Stimulated activated CD4-positive, alpha-beta T cell treated with anti-CD3 and anti-CD28 coated beads, Interleukin-2, amount 100 ng/mL, for 24 hours (primary cell): ENCODE measurements at regions not wholly inside any gene's neighbourhood (a gene's known extent, or its start where the extent isn't known, plus 50 kb on each side); places are given as distances from the start of the nearest gene placed in this dataset.

Experiments
- DNase-seq, 2 donors: peaks; one replicate each; pipeline ENCODE4 v3.0.0-alpha.2; 2020

GRCh38 chr7:112596260-112596659 is 115.5 kb downstream of the LSMEM1 start:
- DNase-seq: no peak

GRCh38 chr7:112596981-112597380 is 116.2 kb downstream of the LSMEM1 start:
- no peak for DNase-seq

- DNase-seq: no peak
Measured at GRCh38 chr7:112603673-112604072, 122.9 kb downstream of the LSMEM1 start.

- no peak for DNase-seq
Measured at GRCh38 chr7:112610636-112611035, 129.8 kb downstream of the LSMEM1 start.

GRCh38 chr7:112615701-112616100 is 134.9 kb downstream of the LSMEM1 start:
- DNase-seq: no peak

- no peak for DNase-seq
Measured at GRCh38 chr7:112616295-112616694, 135.5 kb downstream of the LSMEM1 start.

GRCh38 chr7:112619343-112619742 is 138.6 kb downstream of the LSMEM1 start:
- DNase-seq: no peak

- DNase-seq: no peak
Measured at GRCh38 chr7:112622159-112622715, 141.4 kb downstream of the LSMEM1 start.

GRCh38 chr7:112624416-112624815 is 143.6 kb downstream of the LSMEM1 start:
- no peak for DNase-seq

GRCh38 chr7:112630565-112630964 is 149.8 kb downstream of the LSMEM1 start:
- no peak for DNase-seq

- no peak for DNase-seq
Measured at GRCh38 chr7:112634107-112634506, 153.3 kb downstream of the LSMEM1 start.

GRCh38 chr7:112635742-112636141 is 154.5 kb downstream of the TMEM168 start:
- no peak for DNase-seq

- DNase-seq: no peak
Measured at GRCh38 chr7:112638675-112639400, 151.4 kb downstream of the TMEM168 start.

- no peak for DNase-seq
Measured at GRCh38 chr7:112640685-112641084, 149.5 kb downstream of the TMEM168 start.

GRCh38 chr7:112646783-112647182 is 143.4 kb downstream of the TMEM168 start:
- no peak for DNase-seq

GRCh38 chr7:112648781-112649180 is 141.4 kb downstream of the TMEM168 start:
- DNase-seq: no peak

GRCh38 chr7:112649560-112649959 is 140.6 kb downstream of the TMEM168 start:
- DNase-seq: no peak

- DNase-seq: no peak
Measured at GRCh38 chr7:112654322-112655216, 135.6 kb downstream of the TMEM168 start.

GRCh38 chr7:112665709-112666108 is 124.5 kb downstream of the TMEM168 start:
- no peak for DNase-seq

GRCh38 chr7:112668561-112668960 is 121.6 kb downstream of the TMEM168 start:
- DNase-seq: no peak

- DNase-seq: no peak
Measured at GRCh38 chr7:112669306-112669705, 120.9 kb downstream of the TMEM168 start.

- DNase-seq: no peak
Measured at GRCh38 chr7:112670193-112670592, 120.0 kb downstream of the TMEM168 start.

GRCh38 chr7:112678626-112679025 is 111.6 kb downstream of the TMEM168 start:
- DNase-seq: no peak
